ENCODE measurements at regions not wholly inside any gene's neighbourhood (a gene's known extent, or its start where the extent isn't known, plus 50 kb on each side); places are given as distances from the start of the nearest gene placed in this dataset.

- TF ChIP-seq TAF1 (conservative IDR thresholded peaks at IDR 0.05) (no peak), CTCF (IDR thresholded peaks at IDR 0.05; ENCODE audit: low read depth, low read length, missing input control) (no peak), REST (IDR thresholded peaks at IDR 0.05) (no peak), RAD21 (IDR thresholded peaks at IDR 0.05) (no peak)
Measured at GRCh38 chr17:77628035-77628434, 330.5 kb upstream of the TNRC6C start.

All from liver (tissue), 3 donors.